ENCODE measurements at regions not wholly inside any gene's neighbourhood (a gene's known extent, or its start where the extent isn't known, plus 50 kb on each side); places are given as distances from the start of the nearest gene placed in this dataset.
"Not testable (repeated sequence)": the region's sequence is repeated elsewhere in the genome, so short reads cannot be mapped to it uniquely, and the experiment has no call there.

DNA sequence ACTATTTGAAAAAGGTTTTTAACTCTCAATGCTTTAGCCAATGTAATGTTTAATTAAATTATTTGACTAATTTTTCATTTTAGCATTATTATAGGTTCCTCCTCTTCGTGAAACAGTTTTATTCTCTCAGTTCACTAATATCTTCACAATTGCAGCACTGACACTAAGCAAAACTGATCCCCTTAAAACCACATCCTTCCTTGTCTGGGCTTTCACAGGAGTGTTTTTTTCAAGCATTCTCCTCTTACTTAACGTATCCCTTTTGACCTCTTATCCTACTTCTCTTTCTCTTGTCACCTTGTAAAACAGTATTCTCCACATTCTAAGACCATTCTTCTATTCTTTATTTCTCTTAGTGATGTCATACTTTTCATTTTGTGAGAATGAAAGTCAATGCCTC, 112.8 kb downstream of the DSC3 start:
- DNase-seq (ENCODE audit: low spot score): no peak

- DNase-seq (ENCODE audit: low spot score): no peak
These were observed 113.5 kb downstream of the DSC3 start for GRCh38 chr18:30929065-30929464.

- no peak for DNase-seq (ENCODE audit: low spot score)
These were observed 114.9 kb downstream of the DSC3 start for GRCh38 chr18:30927517-30928075.

DNA sequence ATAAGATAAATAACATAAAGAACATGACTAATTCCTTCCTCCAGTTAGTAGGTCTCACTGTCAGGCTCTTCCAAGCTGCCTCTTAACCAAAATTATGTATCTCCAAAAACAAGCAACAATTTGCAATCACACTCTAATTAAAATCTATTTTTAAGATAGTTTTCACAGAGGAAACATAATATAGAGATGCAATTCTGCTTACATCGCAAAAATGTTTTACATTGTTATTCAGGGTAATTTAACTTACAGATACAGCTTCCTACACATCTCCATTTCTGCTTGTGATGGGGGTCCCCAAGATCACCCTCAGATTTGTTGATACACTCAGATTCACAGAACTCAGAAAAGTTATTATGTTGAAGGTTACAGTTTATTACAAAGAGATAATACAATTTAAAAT, 115.5 kb downstream of the DSC3 start:
- no peak for DNase-seq (ENCODE audit: low spot score)

GRCh38 chr18:30925795-30926194, 116.7 kb downstream of the DSC3 start:
- DNase-seq (ENCODE audit: low spot score): no peak

GRCh38 chr18:30920757-30921156, 121.8 kb downstream of the DSC3 start:
- DNase-seq (ENCODE audit: low spot score): no peak

- no peak for DNase-seq (ENCODE audit: low spot score)
These were observed 122.2 kb downstream of the DSC3 start for GRCh38 chr18:30920351-30920750.

DNA sequence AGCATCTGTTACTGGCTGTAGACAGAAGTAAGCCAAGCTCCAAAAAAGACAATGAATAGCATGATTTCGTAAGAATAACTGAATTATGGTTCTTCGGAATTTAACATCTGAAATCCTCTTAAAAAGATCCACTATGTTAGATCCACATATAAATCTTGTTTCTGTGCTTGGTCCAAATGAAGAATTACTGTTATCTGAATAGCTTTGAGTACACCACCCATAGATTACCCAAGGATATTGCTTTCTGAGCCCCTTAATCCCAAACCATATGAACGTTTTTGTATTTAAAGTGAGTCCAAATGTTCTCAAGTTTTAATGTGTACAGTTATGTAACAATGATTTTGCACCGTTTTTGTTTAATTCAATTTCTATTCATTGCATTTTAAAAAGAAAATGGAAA, 124.9 kb downstream of the DSC3 start:
- DNase-seq (ENCODE audit: low spot score): no peak

GRCh38 chr18:30915336-30915988, 127.1 kb downstream of the DSC3 start:
- no peak for DNase-seq (ENCODE audit: low spot score)

DNA sequence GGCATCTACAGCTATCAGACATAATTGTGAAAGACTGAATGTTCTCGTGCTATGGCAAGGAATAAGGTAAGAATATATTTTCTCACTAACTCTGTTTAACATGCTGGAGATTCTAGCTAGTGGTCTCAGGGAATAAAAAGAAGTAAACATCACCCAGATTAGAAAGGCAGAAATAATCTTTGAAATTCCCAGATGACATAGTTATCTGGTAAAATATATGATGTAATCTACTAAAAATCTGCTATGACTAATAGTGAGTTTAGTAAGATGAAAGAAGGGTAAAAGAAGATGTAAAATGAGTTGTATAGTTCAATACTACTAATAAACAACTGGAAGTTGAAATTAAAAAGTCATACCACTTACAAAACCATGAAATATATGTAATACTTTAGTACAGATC, 134.2 kb downstream of the DSC3 start:
- peak; percentile 3 for DNase-seq (ENCODE audit: low spot score)

GRCh38 chr18:30903566-30903965, 139.0 kb downstream of the DSC3 start:
- peak; percentile 20 for DNase-seq (ENCODE audit: low spot score)

DNA sequence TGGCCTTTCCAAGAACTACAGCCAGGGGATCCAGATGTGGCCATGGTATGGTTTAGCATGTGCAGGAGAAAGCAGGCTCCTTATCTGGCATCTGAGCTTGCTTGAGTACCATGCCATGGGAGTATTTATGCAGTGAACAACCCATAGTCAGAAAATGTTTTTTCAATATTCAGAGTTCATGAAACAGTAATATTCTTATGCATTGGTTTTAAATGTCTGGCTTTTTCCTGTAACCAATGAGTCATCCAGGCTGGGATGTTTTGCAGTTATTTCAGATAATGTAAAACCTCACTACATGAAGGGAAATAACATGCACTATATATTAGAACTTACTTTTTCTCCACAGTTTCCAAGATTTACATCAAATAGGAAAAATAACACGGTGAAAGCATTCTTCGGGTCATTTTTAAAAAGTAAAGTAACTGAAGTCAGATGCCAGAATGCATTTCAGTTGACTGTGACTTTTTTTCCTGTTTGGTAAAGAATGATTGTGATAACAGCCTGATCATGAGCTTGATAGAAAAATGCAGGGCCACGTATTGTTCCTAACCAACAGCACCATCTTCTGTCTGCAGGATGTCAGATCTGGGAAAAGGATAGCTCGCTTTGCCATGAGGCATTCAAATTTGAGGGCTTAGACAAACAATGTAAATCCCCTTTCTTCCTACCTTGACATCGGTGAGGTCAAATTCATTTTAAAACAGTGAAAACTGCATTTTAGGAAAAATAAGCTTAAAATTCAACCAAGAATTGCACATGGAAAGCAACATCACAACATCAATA, 152.8 kb downstream of the DSC3 start:
- peak; percentile 55 for DNase-seq (ENCODE audit: low spot score)

DNA sequence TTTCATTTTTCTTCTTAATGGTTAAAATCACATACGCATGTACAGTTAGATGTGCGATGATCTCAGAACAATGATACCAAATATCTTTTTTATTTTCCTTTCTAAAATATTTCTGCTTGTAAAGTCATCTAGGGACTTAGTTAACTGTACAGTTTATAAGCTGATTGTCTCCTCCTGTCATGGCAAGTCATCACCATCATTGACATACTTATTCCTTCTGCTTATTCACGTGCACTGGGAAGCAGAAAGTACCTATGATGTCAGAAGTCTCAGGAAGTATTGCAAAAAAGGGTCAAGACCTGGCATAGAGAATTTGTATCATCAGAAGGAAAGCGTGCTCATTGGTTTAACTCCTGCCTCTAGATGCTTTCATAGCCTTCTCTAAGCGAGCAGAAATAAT, 154.2 kb downstream of the DSC3 start:
- DNase-seq (ENCODE audit: low spot score): no peak

GRCh38 chr18:30886998-30887397, 155.5 kb downstream of the DSC3 start:
- DNase-seq (ENCODE audit: low spot score): no peak

GRCh38 chr18:30870466-30870865, 172.1 kb downstream of the DSC3 start:
- no peak for DNase-seq (ENCODE audit: low spot score)

DNA sequence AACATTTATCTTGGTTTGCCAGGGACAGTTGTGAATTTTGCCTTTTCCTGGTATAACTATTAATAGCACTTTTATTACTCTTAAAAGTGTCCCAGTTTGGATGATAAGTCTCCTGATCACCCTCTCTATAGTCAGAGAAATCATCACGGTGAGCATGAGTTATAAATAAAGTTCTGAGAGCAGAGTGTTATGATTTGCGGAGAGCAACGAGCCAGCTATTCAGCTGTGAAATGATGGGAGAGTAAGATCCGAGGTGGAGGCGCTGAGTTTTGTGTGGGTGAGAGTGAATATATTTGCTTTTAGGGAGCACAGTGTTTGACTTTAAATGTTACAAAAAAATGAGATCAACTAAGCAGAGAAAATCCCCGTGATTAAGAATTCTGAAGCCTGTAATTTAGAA, 179.6 kb downstream of the DSC3 start:
- DNase-seq (ENCODE audit: low spot score): no peak

GRCh38 chr18:30860741-30861140, 181.8 kb downstream of the DSC3 start:
- no peak for DNase-seq (ENCODE audit: low spot score)

GRCh38 chr18:30859036-30859435, 183.5 kb downstream of the DSC3 start:
- DNase-seq (ENCODE audit: low spot score): no peak

GRCh38 chr18:30858560-30858959, 184.0 kb downstream of the DSC3 start:
- DNase-seq (ENCODE audit: low spot score): no peak

DNA sequence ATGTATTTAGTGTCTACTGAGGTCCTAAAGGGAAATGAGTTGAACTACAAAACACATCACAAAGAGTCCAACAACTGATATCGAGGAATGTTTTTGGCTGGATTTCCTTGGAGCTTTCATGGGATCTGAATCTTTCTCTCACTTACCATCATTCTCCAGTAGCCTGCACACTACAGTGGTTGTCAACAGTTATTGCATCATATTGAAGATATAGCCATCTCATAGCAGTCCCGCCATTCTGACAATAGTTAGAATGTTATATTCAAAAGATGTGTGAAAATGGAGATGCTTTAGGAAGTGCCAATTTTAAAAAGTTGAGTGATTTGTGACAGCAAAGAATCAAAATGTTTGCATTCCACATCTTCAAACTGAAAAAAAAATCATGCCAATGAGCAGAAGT, 186.8 kb downstream of the DSC3 start:
- DNase-seq (ENCODE audit: low spot score): no peak

DNA sequence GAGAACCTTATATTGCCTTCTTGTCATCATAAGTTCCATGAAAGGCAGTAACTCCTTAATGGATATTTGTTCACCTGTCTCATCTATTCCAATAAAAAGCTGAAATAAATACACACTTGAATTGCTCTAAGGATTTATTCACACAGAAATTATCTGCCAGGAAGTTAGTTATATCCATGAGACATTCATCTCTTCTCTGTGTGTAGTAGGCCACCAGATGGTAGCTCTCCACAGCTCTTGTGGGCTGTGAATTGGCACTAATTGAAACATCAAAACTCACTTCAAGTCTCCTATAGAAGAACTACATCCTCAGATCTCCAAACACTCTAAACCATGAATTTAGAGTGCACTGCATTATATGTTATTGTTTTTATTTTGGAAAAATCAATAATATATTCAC, 189.6 kb downstream of the DSC3 start:
- DNase-seq (ENCODE audit: low spot score): no peak

DNA sequence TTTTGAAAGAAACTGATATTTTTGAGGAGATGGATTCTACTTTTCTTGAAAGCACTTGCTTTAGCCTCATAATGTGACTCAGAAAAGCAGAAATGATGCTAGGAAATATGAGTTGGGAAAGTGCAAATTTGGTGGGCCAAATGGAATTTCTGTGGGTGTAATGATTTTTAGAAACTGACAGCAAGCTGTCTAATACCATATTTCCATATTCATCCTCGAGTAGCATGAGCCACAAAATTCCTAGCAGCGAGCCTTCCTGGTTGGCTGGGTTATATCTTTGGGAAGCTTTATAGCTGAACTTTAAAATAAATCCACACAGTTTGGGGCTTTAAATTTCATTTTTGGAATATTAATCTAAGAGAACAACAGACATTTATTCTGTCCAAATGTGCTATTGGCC, 190.0 kb downstream of the DSC3 start:
- no peak for DNase-seq (ENCODE audit: low spot score)

- not testable (repeated sequence) for DNase-seq (ENCODE audit: low spot score)
These were observed 203.4 kb downstream of the DSC3 start for GRCh38 chr18:30839056-30839561.

Measured in RKO (cell line).